ENCODE measurements at regions not wholly inside any gene's neighbourhood (a gene's known extent, or its start where the extent isn't known, plus 50 kb on each side); places are given as distances from the start of the nearest gene placed in this dataset.
"Not testable (repeated sequence)": the region's sequence is repeated elsewhere in the genome, so short reads cannot be mapped to it uniquely, and the experiment has no call there.

GRCh38 chr12:30166006-30166795 lies 382.5 kb upstream of the TMTC1 start:
- no peaks in the 10 kb centered on the region for H4K20me1 ChIP-seq (ENCODE audit: low read length)
- H3F3A ChIP-seq (ENCODE audit: low read length, unreplicated experiment): no peaks in the 10 kb centered on the region
- no peak overlapping the region for H2AFZ ChIP-seq (ENCODE audit: low read length)
- ATAC-seq: peak; percentile 54; the same call in 1 of the 2 replicates
- no peaks in the 10 kb centered on the region for H3K4me1 ChIP-seq (ENCODE audit: insufficient read depth, low read length)
- H3K27ac ChIP-seq (ENCODE audit: low read length): no peak overlapping the region
- H3K4me2 ChIP-seq (ENCODE audit: low read length): no peak overlapping the region
- H3K4me3 ChIP-seq (ENCODE audit: low read length): no peak overlapping the region
- intact Hi-C loops (cut with micrococcal nuclease): no loop called here
- no peaks in the 10 kb centered on the region for H3K9me2 ChIP-seq (replicated peaks; ENCODE audit: low read length)
- BruUV-seq (replicated peaks): no TSS peak
- TF ChIP-seq EZH2phosphoT487 (IDR thresholded peaks at IDR 0.05; ENCODE audit: borderline replicate concordance, low read length) (no peak), EZH2 (IDR thresholded peaks at IDR 0.05; ENCODE audit: low read length, unreplicated experiment) (no peak)
- TF ChIP-seq, protein P1, sequence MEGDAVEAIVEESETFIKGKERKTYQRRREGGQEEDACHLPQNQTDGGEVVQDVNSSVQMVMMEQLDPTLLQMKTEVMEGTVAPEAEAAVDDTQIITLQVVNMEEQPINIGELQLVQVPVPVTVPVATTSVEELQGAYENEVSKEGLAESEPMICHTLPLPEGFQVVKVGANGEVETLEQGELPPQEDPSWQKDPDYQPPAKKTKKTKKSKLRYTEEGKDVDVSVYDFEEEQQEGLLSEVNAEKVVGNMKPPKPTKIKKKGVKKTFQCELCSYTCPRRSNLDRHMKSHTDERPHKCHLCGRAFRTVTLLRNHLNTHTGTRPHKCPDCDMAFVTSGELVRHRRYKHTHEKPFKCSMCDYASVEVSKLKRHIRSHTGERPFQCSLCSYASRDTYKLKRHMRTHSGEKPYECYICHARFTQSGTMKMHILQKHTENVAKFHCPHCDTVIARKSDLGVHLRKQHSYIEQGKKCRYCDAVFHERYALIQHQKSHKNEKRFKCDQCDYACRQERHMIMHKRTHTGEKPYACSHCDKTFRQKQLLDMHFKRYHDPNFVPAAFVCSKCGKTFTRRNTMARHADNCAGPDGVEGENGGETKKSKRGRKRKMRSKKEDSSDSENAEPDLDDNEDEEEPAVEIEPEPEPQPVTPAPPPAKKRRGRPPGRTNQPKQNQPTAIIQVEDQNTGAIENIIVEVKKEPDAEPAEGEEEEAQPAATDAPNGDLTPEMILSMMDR (conservative IDR thresholded peaks at IDR 0.05; ENCODE audit: low read depth, low read length): no peak
- H3K9ac ChIP-seq (ENCODE audit: low read length): no peak overlapping the region
- no peaks in the 10 kb centered on the region for H3K9me3 ChIP-seq (ENCODE audit: low read length)
- ChIA-PET POLR2A (ENCODE audit: unreplicated experiment) (interaction anchor here (0.9 kb wide), 1 partner anchor 560 kb away, joined by 6 read pairs; no protein-coding TSS in a partner anchor), CTCF (no interaction called here)
- peak; percentile 7 for DNase-seq
- H3K36me3 ChIP-seq (ENCODE audit: low read depth, low read length): no peaks in the 10 kb centered on the region
- no peaks in the 10 kb centered on the region for H3K27me3 ChIP-seq (ENCODE audit: low read length)
- H3K79me2 ChIP-seq (ENCODE audit: low read length): no peaks in the 10 kb centered on the region

- ATAC-seq (no peak), DNase-seq (no peak)
- H3K9ac ChIP-seq (ENCODE audit: low read length): no peak overlapping the region
- H3K4me1 ChIP-seq (ENCODE audit: insufficient read depth, low read length): no peaks in the 10 kb centered on the region
- no peak overlapping the region for H3K27ac ChIP-seq (ENCODE audit: low read length)
- no peaks in the 10 kb centered on the region for H3K79me2 ChIP-seq (ENCODE audit: low read length)
- H3K4me3 ChIP-seq (ENCODE audit: low read length): no peak overlapping the region
- no peak overlapping the region for H3K4me2 ChIP-seq (ENCODE audit: low read length)
- POLR2A ChIA-PET (ENCODE audit: unreplicated experiment): no interaction called here
- BruUV-seq (replicated peaks): no TSS peak
- H2AFZ ChIP-seq (ENCODE audit: low read length): no peak overlapping the region
- no peaks in the 10 kb centered on the region for H3K9me2 ChIP-seq (replicated peaks; ENCODE audit: low read length)
- intact Hi-C loops (cut with micrococcal nuclease): no loop called here
- H3K9me3 ChIP-seq (ENCODE audit: low read length): no peaks in the 10 kb centered on the region
- H3K27me3 ChIP-seq (ENCODE audit: low read length): no peaks in the 10 kb centered on the region
- no peaks in the 10 kb centered on the region for H3F3A ChIP-seq (ENCODE audit: low read length, unreplicated experiment)
- H4K20me1 ChIP-seq (ENCODE audit: low read length): no peaks in the 10 kb centered on the region
- TF ChIP-seq, protein P1 (conservative IDR thresholded peaks at IDR 0.05; ENCODE audit: low read depth, low read length): no peak
- TF ChIP-seq EZH2 (IDR thresholded peaks at IDR 0.05; ENCODE audit: low read length, unreplicated experiment) (no peak), EZH2phosphoT487 (IDR thresholded peaks at IDR 0.05; ENCODE audit: borderline replicate concordance, low read length) (no peak)
- CTCF ChIA-PET: no interaction called here
- H3K36me3 ChIP-seq (ENCODE audit: low read depth, low read length): no peaks in the 10 kb centered on the region
Measured at GRCh38 chr12:30164382-30165318, 380.9 kb upstream of the TMTC1 start.

GRCh38 chr12:30156833-30157232 lies 373.1 kb upstream of the TMTC1 start:
- H3K4me3 ChIP-seq (ENCODE audit: low read length); H2AFZ ChIP-seq (ENCODE audit: low read length); DNase-seq; H3K9me2 ChIP-seq (replicated peaks; ENCODE audit: low read length); POLR2A ChIA-PET (ENCODE audit: unreplicated experiment); H3K27ac ChIP-seq (ENCODE audit: low read length); CTCF ChIA-PET; H3K4me1 ChIP-seq (ENCODE audit: insufficient read depth, low read length); H3F3A ChIP-seq (ENCODE audit: low read length, unreplicated experiment); H3K79me2 ChIP-seq (ENCODE audit: low read length); H3K27me3 ChIP-seq (ENCODE audit: low read length); H3K9ac ChIP-seq (ENCODE audit: low read length); intact Hi-C loops (cut with micrococcal nuclease); BruUV-seq (replicated peaks); ATAC-seq; H3K4me2 ChIP-seq (ENCODE audit: low read length); H3K9me3 ChIP-seq (ENCODE audit: low read length); H3K36me3 ChIP-seq (ENCODE audit: low read depth, low read length); H4K20me1 ChIP-seq (ENCODE audit: low read length): not testable (repeated sequence)
